GM23338 (cell line): ENCODE measurements at regions not wholly inside any gene's neighbourhood (a gene's known extent, or its start where the extent isn't known, plus 50 kb on each side); places are given as distances from the start of the nearest gene placed in this dataset.

ENCODE experiments used
- CREB1 ChIP-seq: fragments of 250-450 bp; sonication (Bioruptor Pico); IDR thresholded peaks from 2 replicates; pipeline ENCODE4 v1.5.0; 2020; ENCODE audit warnings: low read depth, mild to moderate bottlenecking, moderate library complexity
- EZH2 ChIP-seq: fragments of 200-600 bp; sonication (generic); IDR thresholded peaks from one replicate; pipeline ENCODE4 v1.8.0; 2017; ENCODE audit warnings: antibody characterized with exemption, mild to moderate bottlenecking, low read depth; ENCODE audit not compliant: unreplicated experiment
- NANOG ChIP-seq: IDR thresholded peaks from 2 replicates; pipeline ENCODE4 v1.6.1; 2016; ENCODE audit warnings: antibody characterized with exemption, borderline replicate concordance
- POLR2AphosphoS5 ChIP-seq: IDR thresholded peaks from 2 replicates; pipeline ENCODE4 v1.6.1; 2016; ENCODE audit warnings: antibody characterized with exemption, low read depth
- TF ChIP-seq, protein P1 (sequence below), 2 experiments: fragments of 200-600 bp in 1 of 2; sonication (generic) in 1 of 2; conservative IDR thresholded peaks; 2 replicates each; pipeline versions ENCODE4 v1.5.1 to v1.6.1; 2016 to 2017; ENCODE audit warnings: antibody characterized with exemption in 2 of 2, low read depth in 2 of 2, mild to moderate bottlenecking in 2 of 2, moderate library complexity in 1 of 2
- TF ChIP-seq, protein P2 (sequence below): IDR thresholded peaks from 2 replicates; pipeline ENCODE4 v1.6.1; 2016; ENCODE audit warnings: antibody characterized with exemption

DNA sequence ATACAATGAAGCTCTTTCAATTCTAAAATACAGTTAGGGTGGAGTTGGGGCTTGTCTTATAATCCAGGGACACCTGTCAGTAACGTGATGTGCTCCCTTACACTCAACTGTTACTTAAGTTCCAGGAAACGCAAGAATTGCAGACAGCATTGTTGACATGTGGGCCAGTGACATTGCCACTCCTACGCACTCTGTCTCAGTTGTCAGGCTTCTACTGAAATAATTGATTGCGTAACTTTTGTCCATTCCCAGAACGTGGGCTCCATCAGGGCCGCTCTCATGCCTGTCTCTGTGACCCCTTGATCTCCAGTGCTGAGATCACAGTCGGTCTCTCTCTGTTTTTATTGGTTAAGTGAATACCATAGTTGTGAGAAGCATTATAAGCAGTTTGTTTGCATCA, 487.8 kb downstream of the GALR1 start:
- TF ChIP-seq, protein P1, sequence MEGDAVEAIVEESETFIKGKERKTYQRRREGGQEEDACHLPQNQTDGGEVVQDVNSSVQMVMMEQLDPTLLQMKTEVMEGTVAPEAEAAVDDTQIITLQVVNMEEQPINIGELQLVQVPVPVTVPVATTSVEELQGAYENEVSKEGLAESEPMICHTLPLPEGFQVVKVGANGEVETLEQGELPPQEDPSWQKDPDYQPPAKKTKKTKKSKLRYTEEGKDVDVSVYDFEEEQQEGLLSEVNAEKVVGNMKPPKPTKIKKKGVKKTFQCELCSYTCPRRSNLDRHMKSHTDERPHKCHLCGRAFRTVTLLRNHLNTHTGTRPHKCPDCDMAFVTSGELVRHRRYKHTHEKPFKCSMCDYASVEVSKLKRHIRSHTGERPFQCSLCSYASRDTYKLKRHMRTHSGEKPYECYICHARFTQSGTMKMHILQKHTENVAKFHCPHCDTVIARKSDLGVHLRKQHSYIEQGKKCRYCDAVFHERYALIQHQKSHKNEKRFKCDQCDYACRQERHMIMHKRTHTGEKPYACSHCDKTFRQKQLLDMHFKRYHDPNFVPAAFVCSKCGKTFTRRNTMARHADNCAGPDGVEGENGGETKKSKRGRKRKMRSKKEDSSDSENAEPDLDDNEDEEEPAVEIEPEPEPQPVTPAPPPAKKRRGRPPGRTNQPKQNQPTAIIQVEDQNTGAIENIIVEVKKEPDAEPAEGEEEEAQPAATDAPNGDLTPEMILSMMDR (conservative IDR thresholded peaks at IDR 0.05; ENCODE audit: low read depth in 2 of 2) = no peak
- TF ChIP-seq POLR2AphosphoS5 (no peak), EZH2 (no peak), NANOG (no peak), CREB1 (no peak)
- TF ChIP-seq, protein P2, sequence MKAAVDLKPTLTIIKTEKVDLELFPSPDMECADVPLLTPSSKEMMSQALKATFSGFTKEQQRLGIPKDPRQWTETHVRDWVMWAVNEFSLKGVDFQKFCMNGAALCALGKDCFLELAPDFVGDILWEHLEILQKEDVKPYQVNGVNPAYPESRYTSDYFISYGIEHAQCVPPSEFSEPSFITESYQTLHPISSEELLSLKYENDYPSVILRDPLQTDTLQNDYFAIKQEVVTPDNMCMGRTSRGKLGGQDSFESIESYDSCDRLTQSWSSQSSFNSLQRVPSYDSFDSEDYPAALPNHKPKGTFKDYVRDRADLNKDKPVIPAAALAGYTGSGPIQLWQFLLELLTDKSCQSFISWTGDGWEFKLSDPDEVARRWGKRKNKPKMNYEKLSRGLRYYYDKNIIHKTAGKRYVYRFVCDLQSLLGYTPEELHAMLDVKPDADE = no peak
